ENCODE measurements at regions not wholly inside any gene's neighbourhood (a gene's known extent, or its start where the extent isn't known, plus 50 kb on each side); places are given as distances from the start of the nearest gene placed in this dataset.

DNA sequence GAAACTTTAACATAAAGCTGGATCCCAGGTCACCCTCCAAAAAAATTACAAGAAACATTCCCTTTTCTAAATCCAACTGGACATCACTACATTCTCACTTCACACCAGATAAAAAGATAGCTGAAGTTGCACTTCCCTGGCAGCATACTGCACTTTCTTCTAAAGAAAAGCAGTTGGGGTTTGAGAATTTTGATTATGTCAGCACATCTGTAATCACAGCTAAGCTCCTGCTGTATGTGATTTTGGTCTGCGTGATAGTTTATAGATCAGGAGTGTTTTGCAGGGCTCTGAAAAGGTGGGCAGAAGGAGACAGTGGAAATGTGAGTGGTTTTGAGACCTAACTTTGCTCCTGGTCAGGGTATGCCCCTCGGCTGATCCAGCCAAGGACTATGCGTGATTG lies 199.1 kb upstream of the AKR1E2 start:
- TF ChIP-seq, protein P1, sequence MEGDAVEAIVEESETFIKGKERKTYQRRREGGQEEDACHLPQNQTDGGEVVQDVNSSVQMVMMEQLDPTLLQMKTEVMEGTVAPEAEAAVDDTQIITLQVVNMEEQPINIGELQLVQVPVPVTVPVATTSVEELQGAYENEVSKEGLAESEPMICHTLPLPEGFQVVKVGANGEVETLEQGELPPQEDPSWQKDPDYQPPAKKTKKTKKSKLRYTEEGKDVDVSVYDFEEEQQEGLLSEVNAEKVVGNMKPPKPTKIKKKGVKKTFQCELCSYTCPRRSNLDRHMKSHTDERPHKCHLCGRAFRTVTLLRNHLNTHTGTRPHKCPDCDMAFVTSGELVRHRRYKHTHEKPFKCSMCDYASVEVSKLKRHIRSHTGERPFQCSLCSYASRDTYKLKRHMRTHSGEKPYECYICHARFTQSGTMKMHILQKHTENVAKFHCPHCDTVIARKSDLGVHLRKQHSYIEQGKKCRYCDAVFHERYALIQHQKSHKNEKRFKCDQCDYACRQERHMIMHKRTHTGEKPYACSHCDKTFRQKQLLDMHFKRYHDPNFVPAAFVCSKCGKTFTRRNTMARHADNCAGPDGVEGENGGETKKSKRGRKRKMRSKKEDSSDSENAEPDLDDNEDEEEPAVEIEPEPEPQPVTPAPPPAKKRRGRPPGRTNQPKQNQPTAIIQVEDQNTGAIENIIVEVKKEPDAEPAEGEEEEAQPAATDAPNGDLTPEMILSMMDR (IDR thresholded peaks at IDR 0.05), result no peak
- TF ChIP-seq POLR2AphosphoS5 (IDR thresholded peaks at IDR 0.05), result no peak

Measured in sigmoid colon (tissue), 4 donors.